ENCODE measurements at regions not wholly inside any gene's neighbourhood (a gene's known extent, or its start where the extent isn't known, plus 50 kb on each side); places are given as distances from the start of the nearest gene placed in this dataset.
"Not testable (repeated sequence)": the region's sequence is repeated elsewhere in the genome, so short reads cannot be mapped to it uniquely, and the experiment has no call there.

GRCh38 chr4:49511353-49511752, 525.3 kb downstream of the CWH43 start:
- TF ChIP-seq CTCF, POLR2A (IDR thresholded peaks at IDR 0.05): not testable (repeated sequence)

All from suprapubic skin (tissue), 3 donors.